GM21619 (cell line): ENCODE measurements at regions not wholly inside any gene's neighbourhood (a gene's known extent, or its start where the extent isn't known, plus 50 kb on each side); places are given as distances from the start of the nearest gene placed in this dataset.

Experiments
- ATAC-seq: cut with Tn5 transposase; IDR thresholded peaks from one replicate; pipeline ENCODE4 v1.9.1; 2021; ENCODE audit not compliant: unreplicated experiment

DNA sequence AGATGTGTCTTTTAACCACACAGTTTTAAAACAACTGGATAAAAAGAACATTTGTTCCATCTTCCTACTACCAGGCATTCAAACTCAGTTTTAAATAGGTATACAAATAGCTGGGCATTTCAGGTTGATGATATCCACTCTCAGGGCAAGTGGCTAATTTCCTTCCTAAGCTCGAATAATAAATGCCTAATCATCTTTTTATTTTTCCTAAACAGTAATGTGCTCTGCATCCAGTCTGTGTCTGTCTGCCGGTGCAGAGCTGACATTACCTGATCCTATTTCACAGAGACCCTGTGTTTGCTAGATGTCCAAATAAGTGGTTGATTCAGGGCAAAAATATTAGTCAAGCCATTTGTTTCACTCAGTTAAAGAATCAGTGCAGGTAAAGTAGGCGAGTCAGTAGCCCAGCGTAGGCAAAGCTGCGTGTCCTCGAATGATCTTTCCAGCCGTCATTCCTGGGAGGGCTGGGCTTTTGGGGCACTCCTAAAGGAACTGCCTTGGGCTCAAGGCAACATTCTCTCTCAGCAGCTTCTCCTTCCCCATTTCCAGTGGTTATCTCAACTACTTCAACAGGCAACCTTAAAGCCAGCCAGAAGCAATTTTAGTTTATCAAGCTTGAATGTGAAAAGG is 74.2 kb upstream of the BMP2 start:
- ATAC-seq = no peak

- ATAC-seq = no peak
These were observed 74.8 kb upstream of the BMP2 start for GRCh38 chr20:6692566-6693173.

- no peak for ATAC-seq
These were observed 76.0 kb upstream of the BMP2 start for GRCh38 chr20:6691516-6691915.

- no peak for ATAC-seq
These were observed 78.0 kb upstream of the BMP2 start for GRCh38 chr20:6689339-6689973.

- ATAC-seq = no peak
These were observed 81.3 kb upstream of the BMP2 start for GRCh38 chr20:6686171-6686570.

- no peak for ATAC-seq
These were observed 81.9 kb upstream of the BMP2 start for GRCh38 chr20:6685626-6686025.

DNA sequence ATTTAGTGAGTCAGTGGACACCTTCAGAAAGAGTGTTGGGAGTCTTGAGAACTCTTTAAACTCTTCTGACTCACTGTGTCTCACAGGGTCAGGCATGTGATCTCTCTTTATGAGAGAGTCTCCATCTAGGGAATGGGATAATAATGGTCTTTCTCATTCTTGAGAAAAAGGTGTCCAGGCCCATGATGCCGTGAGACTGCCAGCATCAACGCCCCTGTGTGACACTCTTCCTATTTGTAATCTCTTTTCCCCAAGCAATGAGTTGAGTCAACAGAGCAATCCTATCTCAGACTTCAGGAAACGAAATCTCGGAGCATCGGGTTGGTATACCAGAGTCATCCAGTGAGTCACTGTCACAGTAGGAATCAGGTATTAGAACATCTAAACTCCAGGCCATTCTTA is 82.3 kb upstream of the BMP2 start:
- no peak for ATAC-seq

DNA sequence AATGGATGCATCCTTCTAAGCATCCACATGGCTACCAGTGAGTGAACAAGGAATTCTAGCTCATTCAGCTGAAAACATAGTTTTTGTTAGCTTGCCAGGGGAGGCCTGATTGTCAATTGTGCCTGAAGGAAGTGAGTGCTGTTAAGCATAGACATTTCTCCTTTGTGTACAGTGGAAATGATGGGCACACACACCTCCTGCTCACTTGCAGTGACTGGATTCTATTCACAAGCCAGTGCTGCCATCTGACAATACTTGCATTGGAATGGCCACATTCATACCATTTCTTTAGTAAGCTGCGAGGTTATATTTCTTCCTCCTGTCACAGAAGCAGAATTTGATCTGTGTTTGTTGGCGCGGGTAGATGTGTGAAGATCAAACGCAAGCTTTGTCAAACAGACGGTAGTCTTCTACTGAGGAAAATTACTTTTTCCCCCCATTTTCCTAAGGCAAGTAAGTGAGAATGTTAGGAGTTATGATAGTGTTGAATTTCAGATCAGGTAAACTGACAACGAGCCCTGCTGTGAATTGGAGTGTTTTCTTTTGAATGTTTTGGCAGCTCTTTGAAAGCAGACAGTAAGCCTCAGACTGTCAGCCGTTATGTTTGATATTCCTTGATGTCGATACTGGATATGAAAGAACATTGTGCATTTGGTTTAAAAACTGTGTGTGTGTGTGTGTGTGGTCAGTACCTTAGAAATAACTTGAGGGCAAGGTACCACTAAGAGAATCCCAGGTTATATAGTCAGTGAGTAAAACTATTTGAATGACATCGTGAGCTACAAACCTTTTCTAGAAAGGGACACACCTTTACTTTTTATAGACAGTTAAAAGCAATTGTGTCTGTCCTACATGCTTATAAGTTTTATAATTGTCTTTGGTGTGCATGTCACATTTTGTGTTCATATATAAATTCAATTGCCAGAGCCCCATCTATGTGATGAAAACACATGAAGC is 84.2 kb upstream of the BMP2 start:
- ATAC-seq = no peak

GRCh38 chr20:6680854-6681253 is 86.6 kb upstream of the BMP2 start:
- ATAC-seq = no peak

- ATAC-seq = no peak
These were observed 87.0 kb upstream of the BMP2 start for GRCh38 chr20:6680441-6680840.

DNA sequence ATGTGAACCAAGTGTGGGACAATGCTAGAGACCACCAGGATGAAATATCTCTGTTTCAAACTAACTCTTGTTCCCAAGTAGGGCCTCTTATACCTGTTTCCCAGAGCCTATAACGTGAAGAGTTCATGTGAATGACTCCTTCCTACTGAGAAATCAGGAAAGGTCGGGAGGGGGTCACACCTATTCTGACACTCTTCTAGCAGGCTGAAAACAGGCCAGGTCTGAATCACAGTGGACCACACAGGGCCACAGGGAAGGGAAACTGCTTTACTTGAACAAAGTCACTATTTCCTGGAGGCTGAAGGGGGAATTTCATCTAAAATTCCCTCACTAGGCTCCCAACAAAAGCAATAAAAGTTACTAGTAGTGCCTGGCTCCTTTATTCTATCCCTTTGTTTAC is 88.4 kb upstream of the BMP2 start:
- ATAC-seq = no peak

GRCh38 chr20:6678101-6678500 is 89.4 kb upstream of the BMP2 start:
- no peak for ATAC-seq

DNA sequence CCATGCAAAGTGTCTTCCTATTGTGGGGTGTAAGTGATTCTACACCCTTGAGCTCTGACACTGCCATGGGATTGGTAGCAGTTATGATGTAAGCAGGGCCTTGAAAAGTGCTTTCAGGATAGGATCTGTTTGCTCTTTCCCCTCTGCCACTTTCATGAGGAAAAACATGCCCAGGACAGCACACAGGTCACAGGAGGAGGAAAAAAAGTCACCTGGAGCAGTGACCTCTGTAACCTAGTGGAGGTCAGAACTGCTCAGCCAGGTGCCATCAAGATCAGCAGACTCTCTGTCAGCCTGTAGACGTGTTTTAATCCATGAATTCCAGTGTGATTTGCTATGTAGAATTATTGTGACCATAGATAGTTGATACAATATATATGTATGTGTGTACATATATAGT is 92.7 kb upstream of the BMP2 start:
- no peak for ATAC-seq

DNA sequence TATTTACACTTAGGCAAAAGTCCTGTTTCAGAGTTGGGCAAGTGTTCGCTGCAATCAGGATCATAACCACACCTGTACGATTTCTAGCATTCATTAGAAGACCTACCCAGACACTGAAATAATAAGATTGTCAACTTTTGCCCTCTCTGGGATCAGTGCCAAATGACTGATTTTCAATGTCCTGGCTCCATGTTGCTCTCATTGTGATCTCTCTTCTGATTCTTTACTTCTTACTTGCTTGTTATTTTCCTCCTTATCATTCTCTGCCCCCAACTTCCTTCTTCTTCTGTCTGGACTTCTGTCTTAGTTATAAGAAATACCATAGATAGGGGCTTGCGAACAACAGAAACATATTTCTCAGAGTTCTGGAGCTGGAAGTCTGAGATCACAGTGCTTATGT is 94.4 kb upstream of the BMP2 start:
- ATAC-seq = no peak

- ATAC-seq = no peak
These were observed 95.7 kb upstream of the BMP2 start for GRCh38 chr20:6671829-6672228.

DNA sequence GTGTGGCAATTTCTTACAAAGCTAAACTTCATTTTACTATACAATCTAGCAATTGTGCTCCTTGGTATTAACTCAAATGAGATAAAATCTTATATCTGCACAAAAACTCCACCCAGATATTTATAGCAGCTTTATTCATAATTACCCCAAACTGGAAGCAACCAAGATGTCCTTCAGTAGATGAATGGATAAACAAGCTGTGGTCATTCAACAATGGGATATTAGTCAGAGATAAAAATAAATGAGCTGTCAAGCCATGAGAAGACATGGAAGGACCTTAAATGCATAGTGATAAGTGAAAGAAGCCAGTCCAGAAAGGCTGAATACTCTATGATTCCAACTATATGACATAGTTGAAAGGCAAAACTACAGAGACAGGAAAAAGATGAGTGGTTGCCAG is 98.9 kb upstream of the BMP2 start:
- ATAC-seq = no peak

GRCh38 chr20:6665621-6666355 is 101.7 kb upstream of the BMP2 start:
- no peak for ATAC-seq

GRCh38 chr20:6665161-6665560 is 102.3 kb upstream of the BMP2 start:
- no peak for ATAC-seq

- ATAC-seq = no peak
These were observed 102.9 kb upstream of the BMP2 start for GRCh38 chr20:6664574-6664973.

DNA sequence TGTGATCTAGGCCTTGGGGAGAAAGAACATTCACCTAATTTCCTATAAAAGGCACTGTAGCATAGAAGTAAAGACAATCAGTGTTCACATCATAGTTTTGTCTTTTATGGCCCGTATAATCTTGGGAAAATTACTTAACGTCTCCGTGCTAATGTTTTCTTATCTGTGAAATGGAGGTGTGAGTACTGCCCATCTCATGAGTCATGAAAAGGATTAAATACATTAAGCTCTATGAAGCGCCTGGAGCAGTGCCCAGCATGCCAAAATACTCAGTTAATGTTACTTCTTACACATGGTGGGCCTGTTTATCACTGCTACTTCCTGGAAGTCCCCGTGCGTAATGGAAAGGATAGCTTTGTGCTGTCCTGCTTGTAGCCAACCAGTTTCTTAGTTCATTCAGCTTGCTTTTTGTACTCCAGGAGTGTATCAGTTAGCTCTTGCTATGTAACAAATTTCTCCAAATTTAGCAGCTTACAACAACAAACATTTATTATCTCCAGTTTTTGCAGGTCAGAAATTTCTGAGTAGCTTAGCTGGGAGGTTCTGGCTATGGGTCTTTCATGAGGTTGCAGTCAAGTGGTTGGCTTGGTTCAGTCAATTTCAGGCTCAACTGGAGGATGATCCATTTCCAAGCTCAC is 103.6 kb upstream of the BMP2 start:
- no peak for ATAC-seq
